GM18870 (cell line): ENCODE measurements at regions not wholly inside any gene's neighbourhood (a gene's known extent, or its start where the extent isn't known, plus 50 kb on each side); places are given as distances from the start of the nearest gene placed in this dataset.

Source experiments
- ATAC-seq: cut with Tn5 transposase; IDR thresholded peaks from one replicate; pipeline ENCODE4 v1.9.1; 2021; ENCODE audit warnings: moderate library complexity; ENCODE audit not compliant: unreplicated experiment

- no peak for ATAC-seq
These were observed 142.7 kb downstream of the VAPA start for GRCh38 chr18:10056506-10056905.

DNA sequence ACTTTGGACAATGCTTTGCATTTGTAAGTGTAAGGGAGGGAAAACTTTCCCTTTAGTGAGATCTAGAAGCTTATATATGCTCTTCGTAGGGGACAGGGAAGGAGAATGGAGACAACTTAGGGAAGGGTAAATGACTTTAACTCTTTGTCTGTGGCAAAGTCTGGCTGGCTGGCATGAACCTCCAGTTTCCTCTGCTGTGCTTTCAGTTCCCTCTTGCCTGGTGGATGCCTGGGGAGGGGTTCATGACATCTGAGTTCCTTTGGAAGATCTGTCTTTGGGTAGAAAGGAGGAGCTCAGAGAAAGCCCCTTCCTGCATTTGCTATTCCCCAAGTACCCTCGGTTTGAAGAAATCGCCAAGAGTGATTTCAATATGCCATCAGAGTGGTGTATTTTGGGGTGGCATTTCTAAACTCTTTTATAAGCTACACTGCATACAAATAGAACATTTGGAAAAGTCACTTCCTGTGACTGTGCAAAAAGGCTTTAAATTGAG lies 143.6 kb downstream of the VAPA start:
- no peak for ATAC-seq

DNA sequence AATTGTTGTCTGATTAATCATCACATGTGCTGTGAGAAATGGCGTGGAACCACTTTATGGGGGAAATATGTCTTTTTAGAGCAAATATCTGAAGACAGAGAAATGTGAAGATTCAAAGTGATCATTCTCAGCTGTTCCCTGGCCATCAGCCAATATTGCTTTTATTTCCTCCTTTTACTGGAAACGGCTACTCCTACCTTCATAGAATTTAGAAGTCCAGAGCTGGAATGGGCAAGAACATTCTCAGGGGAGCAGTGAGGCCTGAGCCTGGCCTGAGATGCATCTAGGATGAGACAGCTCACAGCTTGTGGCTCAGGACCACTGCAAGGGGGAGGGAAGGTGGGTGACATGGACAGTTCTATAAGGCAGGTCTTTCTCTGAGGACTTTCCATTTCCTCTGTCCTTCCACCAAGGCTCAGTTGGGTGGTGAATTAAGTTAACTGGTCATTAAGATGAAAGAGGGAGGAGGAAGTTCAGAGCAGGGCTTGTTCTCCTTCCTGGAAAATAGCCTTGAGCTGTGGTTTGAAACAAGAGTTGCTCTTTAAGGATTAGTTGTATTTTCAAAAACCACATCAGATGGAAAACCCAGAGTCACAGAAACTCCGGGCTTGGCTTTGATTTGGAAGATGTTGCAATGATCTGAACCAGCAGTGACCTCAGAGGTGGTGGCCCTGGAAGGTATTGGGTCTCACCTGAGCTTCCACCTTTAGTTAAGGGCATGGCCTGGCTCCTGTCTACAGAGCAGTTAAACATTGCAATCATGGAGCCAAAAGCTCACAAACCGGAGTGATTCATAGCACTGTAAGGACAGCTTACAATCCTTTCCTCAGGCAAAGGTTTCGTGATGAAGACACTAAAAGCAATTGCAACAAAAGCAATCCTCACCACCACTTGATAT lies 144.3 kb downstream of the VAPA start:
- ATAC-seq: no peak

DNA sequence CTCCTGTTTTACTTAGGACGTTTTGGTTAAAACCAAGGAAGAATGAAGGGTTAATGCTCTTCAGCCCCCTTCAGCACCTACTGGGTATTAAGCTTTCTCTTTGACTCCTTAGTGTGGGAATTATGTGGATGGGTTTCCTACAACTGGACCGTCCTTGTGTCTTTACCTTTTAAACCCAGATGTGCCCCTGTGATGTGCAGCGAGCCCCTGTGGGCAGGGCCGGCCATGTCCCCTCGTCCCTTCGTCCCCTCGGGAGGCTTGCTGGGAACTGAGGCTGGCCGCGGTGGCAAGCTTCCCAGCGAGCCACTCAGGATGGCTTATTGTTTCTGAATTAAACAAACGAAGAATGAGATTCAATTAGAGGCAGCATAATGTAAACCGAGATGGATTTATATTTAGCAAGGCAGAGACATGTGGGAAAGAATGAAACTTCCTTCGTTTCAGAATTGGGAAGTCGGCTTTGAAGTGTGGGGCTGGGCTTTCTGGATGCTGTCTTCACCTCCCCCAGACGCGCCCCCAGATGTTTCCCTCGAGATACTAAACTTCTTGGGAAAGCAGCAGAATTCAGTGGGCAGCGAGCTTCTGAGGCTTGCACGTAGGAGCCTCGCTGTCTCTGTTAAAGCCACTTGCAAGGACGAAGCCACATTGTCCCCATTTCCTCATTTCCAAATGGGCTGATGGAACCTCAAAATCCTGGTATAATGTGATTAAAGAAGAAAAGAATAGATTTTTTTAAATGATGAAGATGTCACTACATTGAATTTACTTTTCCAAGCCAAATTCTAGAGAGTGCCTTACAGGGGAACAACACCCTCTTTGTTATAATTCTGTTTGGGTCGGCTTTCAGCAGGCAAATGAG lies 146.0 kb downstream of the VAPA start:
- ATAC-seq: no peak

DNA sequence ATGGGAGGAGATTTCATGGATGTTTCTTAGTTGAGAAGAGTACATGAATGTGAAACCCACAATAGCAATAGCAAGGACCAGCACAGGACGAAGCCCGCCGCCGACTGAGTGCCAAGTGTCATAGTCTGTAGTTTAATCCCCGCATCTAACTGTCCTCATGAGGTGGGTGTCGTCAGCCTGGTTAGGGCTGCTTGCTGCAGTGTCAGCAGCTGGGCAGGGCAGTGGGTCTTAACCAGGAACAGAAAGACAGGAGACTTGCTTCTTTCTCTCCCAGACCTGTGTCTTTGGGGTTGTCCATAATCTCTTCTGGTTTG lies 146.6 kb downstream of the VAPA start:
- ATAC-seq: no peak

- no peak for ATAC-seq
These were observed 147.0 kb downstream of the VAPA start for GRCh38 chr18:10060841-10061240.

- no peak for ATAC-seq
These were observed 147.8 kb downstream of the VAPA start for GRCh38 chr18:10061566-10062140.

- no peak for ATAC-seq
These were observed 148.8 kb downstream of the VAPA start for GRCh38 chr18:10062302-10063300.

- no peak for ATAC-seq
These were observed 149.7 kb downstream of the VAPA start for GRCh38 chr18:10063489-10063888.

GRCh38 chr18:10064267-10064666 lies 150.5 kb downstream of the VAPA start:
- no peak for ATAC-seq

- ATAC-seq: no peak
These were observed 151.5 kb downstream of the VAPA start for GRCh38 chr18:10065296-10065695.

DNA sequence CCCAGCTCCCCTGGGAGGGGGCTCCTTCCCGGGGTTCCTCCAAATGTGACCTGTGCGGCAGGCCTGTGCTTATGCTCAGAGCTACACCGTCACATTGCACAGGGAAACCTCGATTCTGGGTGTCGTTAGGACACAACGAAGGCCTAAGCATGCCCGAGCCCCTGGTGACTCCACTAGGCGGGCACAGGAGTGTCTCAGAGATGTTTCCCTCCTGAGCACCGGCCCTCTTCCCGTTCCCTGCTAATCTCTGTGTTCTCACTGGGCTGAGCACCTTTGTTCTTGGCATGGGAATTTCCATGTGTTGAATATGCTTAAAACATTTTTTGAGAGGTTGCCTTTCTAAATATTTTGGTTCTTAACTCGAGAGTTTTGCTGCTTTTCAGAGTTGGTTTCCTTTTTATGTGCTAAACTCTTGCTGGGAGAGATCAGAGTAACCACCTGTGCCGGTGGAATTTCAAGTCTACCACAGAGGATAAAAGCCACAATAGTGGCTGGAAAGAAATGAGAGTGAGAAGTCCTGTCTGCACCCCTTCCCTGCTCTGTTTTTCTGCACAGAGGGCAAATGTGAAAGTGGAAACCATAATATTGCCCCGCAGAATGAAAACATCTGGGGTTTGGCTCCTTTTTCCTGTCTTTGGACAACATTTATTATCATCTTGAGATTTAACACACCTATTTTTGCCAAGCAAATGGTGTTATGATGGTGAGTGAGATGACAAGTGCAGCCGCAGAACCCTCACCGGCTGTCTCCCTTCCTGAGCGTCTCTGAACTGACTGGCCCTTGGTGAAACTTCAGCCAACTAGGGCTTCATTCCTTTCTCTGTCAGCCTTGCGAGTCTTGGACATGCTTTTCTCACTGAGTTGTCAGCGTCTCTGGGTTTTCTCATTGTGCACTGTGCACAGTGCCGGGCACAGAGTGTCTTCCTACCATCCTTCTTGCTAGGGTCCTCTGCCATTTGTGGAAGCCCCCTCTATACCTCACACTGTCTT lies 154.1 kb downstream of the VAPA start:
- no peak for ATAC-seq

GRCh38 chr18:10068766-10069567 lies 155.2 kb downstream of the VAPA start:
- ATAC-seq: no peak

DNA sequence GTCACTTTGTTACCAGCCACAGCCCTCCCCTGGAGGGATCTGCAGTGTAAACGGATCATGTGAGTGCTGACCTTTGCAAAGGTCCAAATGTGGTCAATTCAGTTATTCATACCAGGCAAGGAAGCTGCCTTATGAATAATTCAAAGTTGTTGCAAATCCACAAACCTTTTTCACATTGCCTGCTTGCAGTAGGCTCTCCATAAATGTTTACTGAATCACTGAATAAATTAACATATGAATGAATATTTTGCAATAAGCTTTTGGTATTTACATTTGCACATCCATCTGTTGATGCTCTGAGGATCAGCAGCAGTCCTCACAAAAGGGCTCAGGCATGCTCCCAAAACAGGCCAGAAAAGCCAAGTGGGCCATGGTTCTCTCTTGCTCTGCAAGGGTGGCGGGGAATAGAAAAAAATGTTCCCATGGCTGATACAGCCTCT lies 156.8 kb downstream of the VAPA start:
- ATAC-seq: no peak

- no peak for ATAC-seq
These were observed 158.9 kb downstream of the VAPA start for GRCh38 chr18:10072671-10073175.

GRCh38 chr18:10074110-10074509 lies 160.3 kb downstream of the VAPA start:
- no peak for ATAC-seq

- ATAC-seq: no peak
These were observed 160.9 kb downstream of the VAPA start for GRCh38 chr18:10074728-10075127.

DNA sequence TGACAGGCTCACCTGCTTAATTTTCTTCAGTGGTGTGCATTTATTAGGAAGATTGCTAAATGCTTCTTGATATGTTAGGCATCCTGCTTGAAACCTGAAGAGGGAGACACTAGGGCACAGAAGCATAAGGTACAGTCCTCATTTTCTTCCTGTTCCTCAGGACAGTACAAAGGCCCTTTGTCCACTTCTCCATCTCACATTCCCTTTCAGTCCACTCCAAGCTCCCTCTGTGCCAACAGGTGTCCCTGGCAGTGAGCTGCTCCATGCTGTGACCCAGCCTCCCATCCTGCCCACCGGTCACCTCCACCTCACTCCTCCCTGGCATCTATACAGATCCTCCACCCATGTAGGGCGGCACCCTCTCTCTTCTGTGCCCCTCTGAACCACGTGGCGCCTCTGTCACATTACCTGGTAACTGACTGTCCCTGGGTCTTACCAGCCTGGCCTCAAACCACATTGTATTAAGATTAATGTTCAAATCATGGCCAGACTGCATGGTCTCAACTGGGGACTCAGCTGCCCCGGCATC lies 162.8 kb downstream of the VAPA start:
- ATAC-seq: no peak
